ENCODE measurements at regions not wholly inside any gene's neighbourhood (a gene's known extent, or its start where the extent isn't known, plus 50 kb on each side); places are given as distances from the start of the nearest gene placed in this dataset.
"Not testable (repeated sequence)": the region's sequence is repeated elsewhere in the genome, so short reads cannot be mapped to it uniquely, and the experiment has no call there.

DNA sequence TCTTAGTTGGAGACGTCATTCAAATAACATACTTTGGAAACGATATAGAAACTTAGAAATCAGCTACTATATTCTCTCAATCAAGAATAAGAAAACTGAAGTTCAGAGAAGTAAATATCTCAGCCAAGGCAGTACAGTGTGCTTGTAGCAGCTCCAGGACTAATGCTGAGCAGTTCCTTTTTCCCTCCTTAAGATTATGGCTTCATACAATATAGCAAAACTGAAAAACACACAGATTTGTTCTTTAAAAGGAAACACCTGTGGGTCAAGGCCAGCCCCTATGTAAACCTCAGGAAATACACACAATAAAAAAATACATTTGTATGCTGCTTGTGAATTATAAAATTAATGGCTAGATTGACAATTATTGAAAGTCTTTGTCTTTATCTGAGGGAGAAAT, 212.7 kb upstream of the EDNRB start:
- no peaks in the 10 kb centered on the region for H3K36me3 ChIP-seq
- no peaks in the 10 kb centered on the region for H3K4me1 ChIP-seq (ENCODE audit: control insufficient read depth in 1 of 2, low read depth in 2 of 2)
- ATAC-seq (ENCODE audit: insufficient number of reproducible peaks, low FRiP score, low read depth) (no peak), DNase-seq (ENCODE audit: low spot score) (no peak)
- H3K27me3 ChIP-seq (replicated peaks; ENCODE audit: insufficient read depth): no peaks in the 10 kb centered on the region
- H3K27ac ChIP-seq: no peak overlapping the region
- TF ChIP-seq, protein P1, sequence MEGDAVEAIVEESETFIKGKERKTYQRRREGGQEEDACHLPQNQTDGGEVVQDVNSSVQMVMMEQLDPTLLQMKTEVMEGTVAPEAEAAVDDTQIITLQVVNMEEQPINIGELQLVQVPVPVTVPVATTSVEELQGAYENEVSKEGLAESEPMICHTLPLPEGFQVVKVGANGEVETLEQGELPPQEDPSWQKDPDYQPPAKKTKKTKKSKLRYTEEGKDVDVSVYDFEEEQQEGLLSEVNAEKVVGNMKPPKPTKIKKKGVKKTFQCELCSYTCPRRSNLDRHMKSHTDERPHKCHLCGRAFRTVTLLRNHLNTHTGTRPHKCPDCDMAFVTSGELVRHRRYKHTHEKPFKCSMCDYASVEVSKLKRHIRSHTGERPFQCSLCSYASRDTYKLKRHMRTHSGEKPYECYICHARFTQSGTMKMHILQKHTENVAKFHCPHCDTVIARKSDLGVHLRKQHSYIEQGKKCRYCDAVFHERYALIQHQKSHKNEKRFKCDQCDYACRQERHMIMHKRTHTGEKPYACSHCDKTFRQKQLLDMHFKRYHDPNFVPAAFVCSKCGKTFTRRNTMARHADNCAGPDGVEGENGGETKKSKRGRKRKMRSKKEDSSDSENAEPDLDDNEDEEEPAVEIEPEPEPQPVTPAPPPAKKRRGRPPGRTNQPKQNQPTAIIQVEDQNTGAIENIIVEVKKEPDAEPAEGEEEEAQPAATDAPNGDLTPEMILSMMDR (IDR thresholded peaks at IDR 0.05): no peak
- H3K9me3 ChIP-seq: no peaks in the 10 kb centered on the region
- no peak overlapping the region for H3K4me3 ChIP-seq

DNA sequence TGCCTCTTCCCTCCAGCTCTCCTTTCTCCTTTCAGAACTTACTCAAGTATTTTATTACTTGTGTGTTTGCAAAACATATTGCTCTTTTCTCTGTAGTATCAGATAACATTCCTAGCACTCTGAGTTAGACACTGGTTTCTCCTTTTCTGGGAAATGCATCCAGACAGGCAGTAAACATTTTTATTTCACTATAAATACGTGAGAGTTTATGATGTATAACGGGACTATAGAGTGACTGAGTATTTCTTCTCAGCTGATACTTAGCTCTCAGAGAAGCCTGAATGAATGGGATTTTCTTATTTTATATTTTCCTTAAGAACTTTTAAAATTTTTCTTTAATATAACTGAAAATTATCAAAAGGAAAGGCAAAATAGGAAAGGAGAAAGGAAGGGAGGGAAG, 211.2 kb upstream of the EDNRB start:
- no peaks in the 10 kb centered on the region for H3K9me3 ChIP-seq
- TF ChIP-seq, protein P1 (IDR thresholded peaks at IDR 0.05): no peak
- H3K4me1 ChIP-seq (ENCODE audit: control insufficient read depth in 1 of 2, low read depth in 2 of 2): no peaks in the 10 kb centered on the region
- DNase-seq (ENCODE audit: low spot score): no peak
- H3K27ac ChIP-seq: no peak overlapping the region
- no peaks in the 10 kb centered on the region for H3K36me3 ChIP-seq
- H3K27me3 ChIP-seq (replicated peaks; ENCODE audit: insufficient read depth): no peaks in the 10 kb centered on the region
- ATAC-seq (ENCODE audit: insufficient number of reproducible peaks, low FRiP score, low read depth): no peak
- no peak overlapping the region for H3K4me3 ChIP-seq

DNA sequence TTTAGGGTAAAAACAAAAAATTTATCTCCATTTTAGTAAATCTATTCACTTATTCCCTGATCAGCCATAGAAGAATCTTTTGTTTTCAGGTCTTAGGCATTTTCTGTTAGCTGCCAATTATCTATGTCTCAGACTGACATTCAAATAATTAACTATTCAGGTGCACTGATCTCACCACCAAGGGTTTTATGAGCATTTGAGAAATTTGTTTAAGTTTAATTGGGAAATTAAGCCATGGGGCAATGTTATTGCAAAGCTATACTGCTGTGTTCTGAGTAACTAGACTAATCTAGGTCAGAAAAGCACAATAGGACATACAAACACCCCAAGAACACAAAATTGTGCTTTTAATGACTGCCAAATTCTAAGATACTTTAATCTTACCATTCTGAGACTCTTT, 210.7 kb upstream of the EDNRB start:
- no peak for DNase-seq (ENCODE audit: low spot score)

DNA sequence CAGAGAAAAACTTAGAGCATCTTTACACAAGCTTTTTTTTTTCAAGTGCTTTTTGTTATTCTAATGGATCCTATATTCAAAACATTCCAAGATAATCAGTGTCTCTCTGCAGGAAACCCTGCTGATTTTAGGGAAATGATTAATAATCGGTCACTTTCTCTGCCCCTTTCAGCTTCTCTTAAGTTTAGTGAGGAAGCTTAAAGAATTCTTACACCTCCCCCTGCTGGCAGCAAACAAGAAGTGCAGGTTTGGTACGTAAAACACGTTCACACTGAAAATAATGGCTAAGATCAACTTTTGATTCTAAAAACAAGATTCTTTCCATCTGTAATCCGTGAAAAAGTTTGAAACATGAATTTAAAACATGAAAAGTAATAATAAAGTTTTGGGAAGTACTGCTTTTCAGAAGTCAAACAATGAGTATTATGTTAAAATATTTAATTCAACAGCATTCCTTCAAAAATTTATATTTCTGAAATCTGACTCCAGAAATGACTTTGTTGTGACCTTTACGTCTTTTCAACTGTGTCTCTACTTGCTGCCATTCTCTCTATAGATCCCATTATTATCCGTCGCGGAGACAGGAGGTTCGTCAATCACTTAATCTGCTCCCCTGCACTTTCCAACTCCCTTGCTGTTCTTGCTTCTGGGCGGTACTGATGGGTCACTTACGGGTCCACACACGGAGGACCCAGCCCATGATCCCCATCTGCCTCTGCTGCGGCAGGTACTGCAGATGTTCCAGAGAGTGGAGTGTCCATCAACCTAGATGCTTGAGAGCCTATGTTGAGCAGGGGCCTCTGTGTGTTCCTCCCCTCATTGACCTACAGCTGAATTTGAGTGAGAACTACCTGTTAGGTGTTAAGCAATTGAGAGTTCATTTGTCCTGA, 203.1 kb upstream of the EDNRB start:
- Histone ChIP-seq H3K27me3 (replicated peaks; ENCODE audit: insufficient read depth) (no peaks in the 10 kb centered on the region), H3K27ac (no peak overlapping the region), H3K4me3 (no peak overlapping the region), H3K36me3 (no peaks in the 10 kb centered on the region), H3K9me3 (no peaks in the 10 kb centered on the region), H3K4me1 (ENCODE audit: control insufficient read depth in 1 of 2, low read depth in 2 of 2) (no peaks in the 10 kb centered on the region)
- TF ChIP-seq, protein P1 (IDR thresholded peaks at IDR 0.05): peak; percentile 74
- ATAC-seq (ENCODE audit: insufficient number of reproducible peaks, low FRiP score, low read depth) (no peak), DNase-seq (ENCODE audit: low spot score) (no peak)

More for the DNA sequence above, 210.7 kb upstream of the EDNRB start:
- H3K27ac ChIP-seq: no peak overlapping the region
- no peak overlapping the region for H3K4me3 ChIP-seq
- TF ChIP-seq, protein P1 (IDR thresholded peaks at IDR 0.05): no peak
- ATAC-seq (ENCODE audit: insufficient number of reproducible peaks, low FRiP score, low read depth): no peak
- no peaks in the 10 kb centered on the region for H3K9me3 ChIP-seq
- no peaks in the 10 kb centered on the region for H3K27me3 ChIP-seq (replicated peaks; ENCODE audit: insufficient read depth)
- no peaks in the 10 kb centered on the region for H3K4me1 ChIP-seq (ENCODE audit: control insufficient read depth in 1 of 2, low read depth in 2 of 2)
- no peaks in the 10 kb centered on the region for H3K36me3 ChIP-seq

DNA sequence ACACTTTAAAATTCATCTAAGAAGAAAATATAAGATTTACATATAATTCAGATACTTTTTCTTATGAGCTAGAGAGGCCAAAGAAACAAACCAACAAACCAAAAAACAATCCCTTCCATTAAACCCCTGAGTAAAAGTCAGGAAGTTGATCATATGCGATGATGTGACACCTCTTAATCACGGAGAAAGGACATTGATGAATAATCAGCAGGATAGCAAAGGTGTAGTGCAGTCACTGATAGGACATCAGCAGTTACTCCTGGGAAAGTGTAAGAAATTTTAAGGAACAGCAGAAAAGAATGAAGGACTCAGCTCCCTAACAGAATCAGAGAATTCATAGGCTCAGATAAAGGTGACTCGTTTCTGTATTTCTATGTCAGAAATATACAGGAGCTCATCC, 202.4 kb upstream of the EDNRB start:
- no peaks in the 10 kb centered on the region for H3K27me3 ChIP-seq (replicated peaks; ENCODE audit: insufficient read depth)
- DNase-seq (ENCODE audit: low spot score): no peak
- H3K9me3 ChIP-seq: no peaks in the 10 kb centered on the region
- TF ChIP-seq, protein P1 (IDR thresholded peaks at IDR 0.05): no peak
- H3K4me1 ChIP-seq (ENCODE audit: control insufficient read depth in 1 of 2, low read depth in 2 of 2): no peaks in the 10 kb centered on the region
- no peaks in the 10 kb centered on the region for H3K36me3 ChIP-seq
- no peak overlapping the region for H3K27ac ChIP-seq
- H3K4me3 ChIP-seq: no peak overlapping the region
- no peak for ATAC-seq (ENCODE audit: insufficient number of reproducible peaks, low FRiP score, low read depth)

DNA sequence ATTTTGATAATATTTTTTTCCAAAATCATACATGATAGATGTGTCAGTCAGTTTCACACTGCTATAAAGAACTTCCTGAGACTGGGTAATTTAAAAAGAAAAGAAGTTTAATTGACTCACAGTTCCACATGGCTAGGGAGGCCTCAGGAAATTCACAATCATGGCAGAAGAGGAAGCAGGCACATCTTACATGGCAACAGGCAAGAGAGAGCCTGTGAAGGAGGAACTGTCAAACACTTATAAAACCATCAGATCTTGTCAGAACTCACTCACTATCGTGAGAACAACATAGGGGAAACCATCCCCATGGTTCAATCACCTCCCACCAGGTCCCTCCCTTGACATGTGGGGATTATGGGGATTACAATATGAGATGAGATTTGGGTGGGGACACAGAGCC, 201.5 kb upstream of the EDNRB start:
- not testable (repeated sequence) for H3K4me3 ChIP-seq; ATAC-seq (ENCODE audit: insufficient number of reproducible peaks, low FRiP score, low read depth); H3K27me3 ChIP-seq (replicated peaks; ENCODE audit: insufficient read depth); H3K36me3 ChIP-seq; H3K4me1 ChIP-seq (ENCODE audit: control insufficient read depth in 1 of 2, low read depth in 2 of 2); H3K9me3 ChIP-seq; DNase-seq (ENCODE audit: low spot score); H3K27ac ChIP-seq

DNA sequence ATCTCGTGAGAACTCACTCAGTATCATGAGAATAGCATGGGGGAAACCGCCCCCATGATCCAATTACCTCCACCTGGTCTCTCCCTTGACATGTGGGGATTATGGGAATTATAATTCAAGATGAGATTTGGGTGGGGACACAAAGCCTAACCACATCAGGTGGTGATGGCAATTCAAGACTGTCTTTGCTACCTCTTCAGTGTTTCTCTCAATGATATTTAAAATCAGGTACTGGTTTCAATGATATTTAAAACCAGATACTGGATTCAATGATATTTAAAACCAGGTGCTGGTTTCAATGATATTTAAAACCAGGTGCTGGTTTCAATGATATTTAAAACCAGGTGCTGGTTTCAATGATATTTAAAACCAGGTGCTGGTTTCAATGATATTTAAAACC, 198.4 kb upstream of the EDNRB start:
- ATAC-seq (ENCODE audit: insufficient number of reproducible peaks, low FRiP score, low read depth); H3K36me3 ChIP-seq; H3K9me3 ChIP-seq; H3K4me1 ChIP-seq (ENCODE audit: control insufficient read depth in 1 of 2, low read depth in 2 of 2); H3K27me3 ChIP-seq (replicated peaks; ENCODE audit: insufficient read depth); H3K27ac ChIP-seq; H3K4me3 ChIP-seq; DNase-seq (ENCODE audit: low spot score): not testable (repeated sequence)
